Tibial artery (tissue), 4 donors: ENCODE measurements at regions not wholly inside any gene's neighbourhood (a gene's known extent, or its start where the extent isn't known, plus 50 kb on each side); places are given as distances from the start of the nearest gene placed in this dataset.

Source experiments
- DNase-seq, 2 donors: peaks; one replicate each; pipeline ENCODE4 v3.0.0-alpha.2; 2019
- H3K27ac ChIP-seq, 2 donors: fragments of 200-600 bp; sonication (generic) in 1 of 2; 1 replicate in 1 of 2; 2 replicates in 1 of 2; pipeline ENCODE4 v1.5.1; 2018 to 2019; ENCODE audit warnings: mild to moderate bottlenecking in 1 of 2
- H3K27me3 ChIP-seq, 2 donors: fragments of 200-600 bp; sonication (generic) in 1 of 2; one replicate each; pipeline versions ENCODE4 v1.5.1 to v1.6.0; 2016 to 2019
- H3K36me3 ChIP-seq, 3 donors: fragments of 200-600 bp; sonication (generic) in 2 of 3; one replicate each; pipeline ENCODE4 v1.5.1; 2016 to 2019; ENCODE audit warnings: mild to moderate bottlenecking in 2 of 3
- H3K4me1 ChIP-seq, 4 donors: fragments of 200-600 bp; sonication (generic) in 2 of 4; 1 replicate in 3 of 4; 2 replicates in 1 of 4; pipeline ENCODE4 v1.5.1; 2016 to 2019
- H3K4me3 ChIP-seq, 2 donors: fragments of 200-600 bp; sonication (generic) in 1 of 2; 1 replicate in 1 of 2; 2 replicates in 1 of 2; pipeline ENCODE4 v1.5.1; 2018 to 2019; ENCODE audit warnings: mild to moderate bottlenecking in 2 of 2
- H3K9me3 ChIP-seq, 3 donors: fragments of 200-600 bp; sonication (generic) in 1 of 3; one replicate each; pipeline ENCODE4 v1.5.1; 2016 to 2019
- CTCF ChIP-seq, 2 experiments: fragments of 200-600 bp in 1 of 2; fragments of 450-650 bp in 1 of 2; IDR thresholded peaks; one replicate each; pipeline ENCODE4 v1.5.1; 2017 to 2019; ENCODE audit warnings: antibody characterized with exemption in 2 of 2, mild to moderate bottlenecking in 1 of 2, moderate library complexity in 1 of 2
- intact Hi-C: fragments of 100-400 bp; cut with DNase I; formaldehyde crosslinking; loops from one replicate; pipeline ENCODE4 v1.15.0; 2023; ENCODE audit warnings: low total_unique reads

- intact Hi-C loops, result no loop called here
- TF ChIP-seq CTCF (IDR thresholded peaks at IDR 0.05), result no peak
- no peak overlapping the region for H3K4me3 ChIP-seq
These were observed 598.6 kb downstream of the AMY1C start for GRCh38 chr1:104348277-104348676.

GRCh38 chr1:104353580-104353979, 603.9 kb downstream of the AMY1C start:
- no peak for TF ChIP-seq CTCF (IDR thresholded peaks at IDR 0.05)
- H3K27me3 ChIP-seq, result no peaks in the 10 kb centered on the region
- H3K9me3 ChIP-seq, result no peaks in the 10 kb centered on the region
- DNase-seq, result no peak
- H3K4me3 ChIP-seq, result no peak overlapping the region
- no peaks in the 10 kb centered on the region for H3K36me3 ChIP-seq
- intact Hi-C loops, result no loop called here
- H3K4me1 ChIP-seq, result no peaks in the 10 kb centered on the region
- no peak overlapping the region for H3K27ac ChIP-seq

More at GRCh38 chr1:104348277-104348676, 598.6 kb downstream of the AMY1C start:
- no peak for DNase-seq
- no peaks in the 10 kb centered on the region for H3K27me3 ChIP-seq
- H3K4me1 ChIP-seq, result no peaks in the 10 kb centered on the region
- H3K36me3 ChIP-seq, result no peaks in the 10 kb centered on the region
- H3K27ac ChIP-seq, result no peak overlapping the region
- no peaks in the 10 kb centered on the region for H3K9me3 ChIP-seq

DNA sequence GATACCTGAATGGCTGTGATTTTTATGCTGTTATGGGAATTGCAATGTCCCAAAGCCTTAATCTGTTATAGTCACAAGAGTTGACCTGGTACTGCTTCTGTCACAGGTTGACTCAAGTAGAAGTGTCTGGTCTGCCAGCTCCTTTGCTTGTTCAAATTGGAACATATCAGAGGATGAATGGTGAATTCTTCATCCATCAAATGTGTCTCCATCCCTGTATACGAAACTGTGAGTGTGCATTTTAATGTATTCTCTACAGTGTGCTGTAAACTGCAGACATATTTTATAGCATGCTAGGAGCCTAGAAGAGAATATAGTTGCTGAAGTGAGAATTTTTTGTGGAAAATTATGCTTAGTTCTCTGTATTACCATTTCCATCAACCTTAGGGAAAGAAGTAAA, 608.4 kb downstream of the AMY1C start:
- Histone ChIP-seq H3K36me3 (no peaks in the 10 kb centered on the region), H3K4me3 (no peak overlapping the region), H3K4me1 (no peaks in the 10 kb centered on the region), H3K27me3 (no peaks in the 10 kb centered on the region), H3K9me3 (no peaks in the 10 kb centered on the region), H3K27ac (no peak overlapping the region)
- intact Hi-C loops, result no loop called here
- TF ChIP-seq CTCF (IDR thresholded peaks at IDR 0.05), result no peak
- no peak for DNase-seq

DNA sequence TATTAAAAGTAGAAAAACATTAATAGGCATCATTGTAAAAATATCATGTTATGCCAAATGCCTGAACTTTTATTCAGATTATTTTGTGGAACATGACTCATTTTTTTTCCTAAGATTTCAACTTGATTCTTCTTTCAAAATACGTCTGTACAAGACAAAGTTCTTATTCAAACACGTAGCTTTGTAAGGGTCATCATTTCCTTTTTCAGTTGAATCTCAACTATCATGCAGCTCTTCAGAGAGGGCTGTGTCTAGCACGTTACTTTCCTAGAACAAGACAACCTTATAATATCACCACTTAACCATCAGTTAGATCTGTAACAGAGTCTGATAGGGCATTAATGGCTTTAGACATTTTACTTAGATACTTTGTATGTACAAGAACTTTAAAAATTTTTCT, 608.9 kb downstream of the AMY1C start:
- Histone ChIP-seq H3K4me3 (no peak overlapping the region), H3K27me3 (no peaks in the 10 kb centered on the region), H3K36me3 (no peaks in the 10 kb centered on the region), H3K4me1 (no peaks in the 10 kb centered on the region), H3K27ac (no peak overlapping the region), H3K9me3 (no peaks in the 10 kb centered on the region)
- no peak for TF ChIP-seq CTCF (IDR thresholded peaks at IDR 0.05)
- DNase-seq, result no peak
- intact Hi-C loops, result no loop called here

DNA sequence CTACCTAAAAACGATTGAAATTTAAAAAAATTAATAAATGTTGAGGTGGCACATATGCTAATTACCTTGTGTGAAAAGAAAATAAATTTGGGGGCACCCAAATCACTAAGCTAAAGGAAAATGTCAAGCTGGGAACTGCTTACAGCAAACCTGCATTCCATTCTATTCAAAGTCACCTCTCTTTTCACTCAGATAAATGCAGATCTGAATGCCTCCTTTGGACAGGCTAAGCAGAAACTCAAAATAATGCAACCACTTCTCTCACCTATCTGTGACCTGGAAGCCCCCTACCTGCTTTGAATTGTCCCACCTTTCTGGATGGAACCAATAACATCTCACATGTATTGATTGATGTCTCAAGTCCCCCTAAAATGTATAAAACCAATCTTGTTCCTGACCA, 628.7 kb downstream of the AMY1C start:
- no peak for TF ChIP-seq CTCF (IDR thresholded peaks at IDR 0.05)
- Histone ChIP-seq H3K27me3 (no peaks in the 10 kb centered on the region), H3K9me3 (no peaks in the 10 kb centered on the region), H3K27ac (no peak overlapping the region), H3K4me1 (no peaks in the 10 kb centered on the region), H3K36me3 (no peaks in the 10 kb centered on the region), H3K4me3 (no peak overlapping the region)
- no peak for DNase-seq
- intact Hi-C loops, result no loop called here

- no peak overlapping the region for H3K27ac ChIP-seq
- H3K4me3 ChIP-seq, result no peak overlapping the region
- H3K4me1 ChIP-seq, result no peaks in the 10 kb centered on the region
- H3K36me3 ChIP-seq, result no peaks in the 10 kb centered on the region
- H3K27me3 ChIP-seq, result no peaks in the 10 kb centered on the region
- DNase-seq, result no peak
- no peak for TF ChIP-seq CTCF (IDR thresholded peaks at IDR 0.05)
- intact Hi-C loops, result no loop called here
- H3K9me3 ChIP-seq, result no peaks in the 10 kb centered on the region
These were observed 630.3 kb downstream of the AMY1C start for GRCh38 chr1:104380003-104380402.
